HCT116 (cell line): ENCODE measurements at regions not wholly inside any gene's neighbourhood (a gene's known extent, or its start where the extent isn't known, plus 50 kb on each side); places are given as distances from the start of the nearest gene placed in this dataset.

Source experiments
- EZH2 ChIP-seq: fragments of 200-600 bp; sonication (generic); IDR thresholded peaks from 2 replicates; pipeline ENCODE4 v1.6.1; 2017; ENCODE audit warnings: antibody characterized with exemption, mixed run types
- POLR2A ChIP-seq: IDR thresholded peaks from 2 replicates; pipeline ENCODE4 v1.7.0; 2011; ENCODE audit warnings: borderline replicate concordance; ENCODE audit not compliant: insufficient read depth, insufficient read length; ENCODE audit errors: extremely low read depth
- SRF ChIP-seq: IDR thresholded peaks from 2 replicates; pipeline ENCODE4 v1.6.1; 2012; ENCODE audit warnings: low read depth
- TF ChIP-seq, protein P1 (sequence below), 3 experiments: fragments of 200-600 bp in 1 of 3; sonication (generic) in 1 of 3; IDR thresholded peaks in 2 of 3; conservative IDR thresholded peaks in 1 of 3; 2 replicates each; pipeline ENCODE4 v1.5.1; 2012 to 2017; ENCODE audit warnings: low read depth in 2 of 3, low read length in 2 of 3, antibody characterized with exemption in 1 of 3, borderline replicate concordance in 1 of 3, control low read depth in 1 of 3, mild to moderate bottlenecking in 1 of 3, mixed read lengths in 1 of 3, mixed run types in 1 of 3, moderate library complexity in 1 of 3; ENCODE audit not compliant: insufficient read depth in 1 of 3

DNA sequence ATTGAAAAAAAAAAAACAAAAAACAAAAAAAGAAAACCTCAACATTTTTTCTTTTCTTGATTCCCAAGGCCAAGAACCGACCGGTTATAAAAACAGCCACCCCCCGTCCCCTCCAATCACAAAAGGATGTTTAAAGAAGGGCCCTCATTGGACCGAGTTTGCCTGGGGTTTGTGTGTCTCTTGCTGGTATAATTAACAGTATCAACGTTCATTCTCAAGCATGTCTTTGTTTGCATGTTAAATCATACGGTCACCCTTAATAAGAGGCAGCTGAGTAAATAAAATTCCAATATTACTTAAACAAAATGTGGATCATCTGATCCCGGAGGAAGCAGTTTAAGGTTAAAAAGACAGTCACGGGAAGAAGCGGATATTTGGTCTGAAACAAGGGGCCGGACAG is 201.1 kb downstream of the PRDM2 start:
- TF ChIP-seq, protein P1, sequence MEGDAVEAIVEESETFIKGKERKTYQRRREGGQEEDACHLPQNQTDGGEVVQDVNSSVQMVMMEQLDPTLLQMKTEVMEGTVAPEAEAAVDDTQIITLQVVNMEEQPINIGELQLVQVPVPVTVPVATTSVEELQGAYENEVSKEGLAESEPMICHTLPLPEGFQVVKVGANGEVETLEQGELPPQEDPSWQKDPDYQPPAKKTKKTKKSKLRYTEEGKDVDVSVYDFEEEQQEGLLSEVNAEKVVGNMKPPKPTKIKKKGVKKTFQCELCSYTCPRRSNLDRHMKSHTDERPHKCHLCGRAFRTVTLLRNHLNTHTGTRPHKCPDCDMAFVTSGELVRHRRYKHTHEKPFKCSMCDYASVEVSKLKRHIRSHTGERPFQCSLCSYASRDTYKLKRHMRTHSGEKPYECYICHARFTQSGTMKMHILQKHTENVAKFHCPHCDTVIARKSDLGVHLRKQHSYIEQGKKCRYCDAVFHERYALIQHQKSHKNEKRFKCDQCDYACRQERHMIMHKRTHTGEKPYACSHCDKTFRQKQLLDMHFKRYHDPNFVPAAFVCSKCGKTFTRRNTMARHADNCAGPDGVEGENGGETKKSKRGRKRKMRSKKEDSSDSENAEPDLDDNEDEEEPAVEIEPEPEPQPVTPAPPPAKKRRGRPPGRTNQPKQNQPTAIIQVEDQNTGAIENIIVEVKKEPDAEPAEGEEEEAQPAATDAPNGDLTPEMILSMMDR (IDR thresholded peaks at IDR 0.05 in 2 of 3, conservative IDR thresholded peaks at IDR 0.05 in 1 of 3; ENCODE audit: borderline replicate concordance in 1 of 3, insufficient read depth in 1 of 3, low read depth in 2 of 3, low read length in 2 of 3), result no peak
- TF ChIP-seq POLR2A, result no peak
- TF ChIP-seq EZH2, result no peak
- no peak for TF ChIP-seq SRF
